Mucosa of stomach (tissue), 1 donor: ENCODE measurements at regions not wholly inside any gene's neighbourhood (a gene's known extent, or its start where the extent isn't known, plus 50 kb on each side); places are given as distances from the start of the nearest gene placed in this dataset.

Experiments used
- H3K27me3 ChIP-seq: one replicate; pipeline ENCODE4 v1.7.0; 2013; ENCODE audit warnings: mild to moderate bottlenecking, low read length; ENCODE audit not compliant: control insufficient read depth, insufficient read depth
- H3K36me3 ChIP-seq: one replicate; pipeline ENCODE4 v1.7.0; 2013; ENCODE audit warnings: low read length; ENCODE audit not compliant: control insufficient read depth, insufficient read depth
- H3K4me1 ChIP-seq: one replicate; pipeline ENCODE4 v1.7.0; 2013; ENCODE audit warnings: mild to moderate bottlenecking, low read length; ENCODE audit not compliant: control insufficient read depth, insufficient read depth
- H3K4me3 ChIP-seq: one replicate; pipeline ENCODE4 v1.7.0; 2013; ENCODE audit warnings: low read length
- H3K9ac ChIP-seq: one replicate; pipeline ENCODE4 v1.7.0; 2013; ENCODE audit warnings: mild to moderate bottlenecking, low read length, moderate library complexity
- H3K9me3 ChIP-seq: one replicate; pipeline ENCODE4 v1.7.0; 2013; ENCODE audit warnings: mild to moderate bottlenecking, low read length, moderate library complexity; ENCODE audit not compliant: control insufficient read depth
- donor health status: Pancreatic carcinoma.

DNA sequence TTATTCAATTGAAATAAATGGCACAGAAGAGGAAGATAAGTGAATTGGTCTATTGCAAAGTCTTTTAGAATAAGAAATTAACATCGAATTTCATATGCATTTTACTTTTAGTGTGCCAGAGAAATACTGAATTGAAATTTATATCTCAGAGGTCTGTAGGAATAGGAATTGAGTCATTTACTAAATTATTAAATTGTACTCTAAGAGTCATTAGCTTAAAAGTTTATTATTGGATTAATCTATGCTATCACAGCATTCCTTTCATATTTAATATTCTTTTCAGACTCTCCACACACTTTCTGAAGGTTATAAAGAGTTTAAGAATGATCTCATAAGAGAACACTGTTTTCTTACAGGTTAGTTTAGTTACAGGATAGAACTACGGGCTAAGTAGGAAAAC is 2711.5 kb downstream of the ARAP2 start:
- Histone ChIP-seq H3K36me3 (no peaks in the 10 kb centered on the region), H3K4me1 (no peaks in the 10 kb centered on the region), H3K9me3 (no peaks in the 10 kb centered on the region), H3K27me3 (no peaks in the 10 kb centered on the region), H3K4me3 (no peak overlapping the region), H3K9ac (no peak overlapping the region)

DNA sequence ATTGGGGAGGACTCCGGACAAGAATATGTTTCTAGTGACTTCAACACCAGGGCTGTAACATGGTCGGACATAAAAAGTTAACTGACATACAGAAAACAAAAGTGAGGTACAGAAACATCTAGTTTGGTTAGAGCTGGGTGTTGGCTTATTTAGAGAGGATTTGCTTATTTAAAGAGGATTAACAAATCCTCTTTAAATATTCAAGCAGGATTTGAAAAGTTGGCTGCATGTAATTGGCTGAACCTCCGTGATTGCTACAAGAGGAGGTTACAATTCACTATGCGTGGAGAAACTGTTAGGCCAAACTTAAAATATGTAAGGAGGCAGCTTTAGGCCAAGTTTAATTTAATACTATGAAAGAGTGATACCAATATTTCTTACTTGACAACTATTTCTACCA is 2707.4 kb downstream of the ARAP2 start:
- Histone ChIP-seq H3K4me1 (no peaks in the 10 kb centered on the region), H3K27me3 (no peaks in the 10 kb centered on the region), H3K9me3 (no peaks in the 10 kb centered on the region), H3K36me3 (no peaks in the 10 kb centered on the region), H3K9ac (no peak overlapping the region), H3K4me3 (no peak overlapping the region)

DNA sequence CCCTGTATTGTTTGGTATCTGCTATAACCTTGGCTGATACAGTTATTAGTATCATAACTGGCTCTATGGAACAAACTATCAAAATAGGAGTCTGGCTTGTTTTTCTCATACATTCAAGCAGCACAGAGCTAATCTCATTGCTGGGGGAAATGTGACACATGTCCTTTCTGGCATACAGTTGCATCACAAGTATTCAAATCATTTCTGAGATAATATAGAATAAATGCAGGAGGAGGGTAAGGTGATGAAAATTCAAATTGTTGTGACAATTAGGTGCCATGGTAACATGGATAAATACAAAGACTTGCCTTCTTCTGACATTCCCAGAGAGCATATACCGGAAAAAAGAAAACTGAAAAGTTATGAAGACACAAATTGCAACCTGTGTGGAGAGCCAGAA is 2706.8 kb downstream of the ARAP2 start:
- no peaks in the 10 kb centered on the region for H3K27me3 ChIP-seq
- no peaks in the 10 kb centered on the region for H3K9me3 ChIP-seq
- no peaks in the 10 kb centered on the region for H3K4me1 ChIP-seq
- H3K9ac ChIP-seq = no peak overlapping the region
- H3K36me3 ChIP-seq = no peaks in the 10 kb centered on the region
- no peak overlapping the region for H3K4me3 ChIP-seq

DNA sequence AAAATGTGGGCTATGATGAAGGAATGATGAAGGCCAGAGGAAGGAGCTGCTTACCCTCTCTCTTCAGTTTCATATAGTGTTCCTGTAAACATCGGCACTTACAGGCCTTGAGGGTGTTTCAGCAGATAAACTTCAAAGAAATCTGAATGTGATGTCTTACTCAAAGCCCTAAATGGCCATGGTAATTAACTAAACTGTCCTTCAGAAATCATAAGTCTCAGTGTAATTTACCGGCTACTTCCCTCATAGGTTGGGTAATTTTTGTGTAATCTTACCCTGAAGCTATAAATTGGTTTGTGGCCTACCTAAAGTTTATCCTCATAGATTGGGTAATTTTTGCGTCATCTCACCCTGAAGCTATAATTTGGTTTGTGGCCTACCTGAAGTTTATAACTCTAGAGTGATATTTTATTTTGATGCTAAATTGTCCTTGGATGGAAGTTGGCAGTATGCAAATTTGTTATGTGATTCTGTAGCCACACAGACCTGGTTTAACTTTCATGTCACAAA is 2700.3 kb downstream of the ARAP2 start:
- Histone ChIP-seq H3K4me1 (no peaks in the 10 kb centered on the region), H3K36me3 (no peaks in the 10 kb centered on the region), H3K9me3 (no peaks in the 10 kb centered on the region), H3K27me3 (no peaks in the 10 kb centered on the region), H3K9ac (no peak overlapping the region), H3K4me3 (no peak overlapping the region)

DNA sequence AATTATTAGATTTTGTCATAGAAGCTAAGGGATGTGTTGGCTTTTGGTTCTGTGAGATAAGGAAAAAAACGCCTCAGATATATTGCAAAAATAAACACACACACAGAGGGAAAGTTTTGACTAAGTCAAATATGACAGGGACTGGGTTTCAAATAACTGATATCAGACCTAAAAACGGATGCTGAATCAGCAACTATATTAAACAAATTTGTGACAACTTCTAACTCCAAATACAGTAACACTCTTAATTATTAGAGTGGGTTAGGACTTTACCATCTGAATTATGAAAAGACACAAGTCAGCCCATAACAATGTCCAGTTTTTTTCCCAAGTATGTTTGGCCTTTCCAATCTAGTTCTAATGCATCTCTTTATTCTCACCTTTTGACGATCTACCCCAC is 2693.1 kb downstream of the ARAP2 start:
- Histone ChIP-seq H3K4me1 (no peaks in the 10 kb centered on the region), H3K4me3 (no peak overlapping the region), H3K9me3 (no peaks in the 10 kb centered on the region), H3K36me3 (no peaks in the 10 kb centered on the region), H3K27me3 (no peaks in the 10 kb centered on the region), H3K9ac (no peak overlapping the region)

DNA sequence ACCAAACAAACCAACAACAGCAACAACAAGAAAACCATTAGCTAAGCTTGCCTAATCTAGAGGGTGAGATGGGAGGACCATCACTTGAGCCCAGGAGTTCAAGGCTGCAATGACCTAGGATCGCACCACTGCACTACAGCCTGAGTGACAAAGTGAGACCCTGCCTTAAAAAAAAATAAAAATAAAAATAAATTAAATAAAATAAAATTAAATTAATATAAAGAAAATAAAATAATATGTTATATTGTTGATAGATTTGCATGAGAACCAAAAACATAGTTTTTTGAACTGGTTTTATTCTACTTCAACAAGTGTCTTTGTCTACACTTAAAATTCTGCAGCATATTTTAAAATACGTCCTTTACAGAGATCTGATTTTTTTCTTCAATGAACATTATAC is 2683.1 kb downstream of the ARAP2 start:
- Histone ChIP-seq H3K9me3 (no peaks in the 10 kb centered on the region), H3K4me1 (no peaks in the 10 kb centered on the region), H3K4me3 (no peak overlapping the region), H3K36me3 (no peaks in the 10 kb centered on the region), H3K9ac (no peak overlapping the region), H3K27me3 (no peaks in the 10 kb centered on the region)

DNA sequence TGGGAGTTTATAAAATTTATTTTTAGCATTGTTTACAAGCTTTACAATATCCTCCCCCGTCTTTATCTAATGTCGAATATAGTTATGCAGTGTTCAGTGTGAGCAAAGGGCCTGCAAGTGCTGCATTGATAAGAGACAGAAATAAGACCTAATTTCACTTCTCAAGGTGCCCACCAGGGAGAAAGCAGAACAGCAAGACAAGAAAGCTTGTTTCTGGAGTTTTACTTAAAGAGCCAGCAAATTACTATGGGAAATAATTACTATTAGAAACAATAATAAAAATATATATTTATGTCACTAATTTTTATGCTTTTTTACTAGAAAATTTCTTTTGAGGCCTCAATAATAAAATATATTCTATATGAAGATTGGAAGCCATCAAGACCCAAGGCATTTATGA is 2677.7 kb downstream of the ARAP2 start:
- H3K27me3 ChIP-seq = no peaks in the 10 kb centered on the region
- no peaks in the 10 kb centered on the region for H3K4me1 ChIP-seq
- H3K9ac ChIP-seq = no peak overlapping the region

DNA sequence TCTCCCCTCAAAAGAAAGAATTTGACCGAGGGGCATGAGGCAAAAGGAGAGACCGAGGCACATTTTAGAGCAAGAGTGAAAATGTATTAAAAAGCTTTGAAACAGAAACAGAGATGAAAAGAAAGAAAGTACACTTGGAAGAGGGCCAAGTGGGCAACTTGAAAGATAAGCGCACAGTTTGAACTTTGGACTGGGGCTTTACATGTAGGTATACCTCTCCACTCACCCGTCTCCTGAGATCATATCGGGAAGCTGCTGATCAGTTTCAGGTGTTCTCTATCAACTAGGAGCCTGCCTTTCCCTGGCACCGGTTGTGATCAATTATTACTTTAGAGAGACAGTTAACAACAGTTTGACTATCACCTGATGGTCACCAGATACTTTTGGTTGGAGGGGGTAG is 2666.5 kb downstream of the ARAP2 start:
- no peaks in the 10 kb centered on the region for H3K4me1 ChIP-seq
- H3K9ac ChIP-seq = no peak overlapping the region
- H3K36me3 ChIP-seq = no peaks in the 10 kb centered on the region
- H3K9me3 ChIP-seq = no peaks in the 10 kb centered on the region
- H3K4me3 ChIP-seq = no peak overlapping the region
- H3K27me3 ChIP-seq = no peaks in the 10 kb centered on the region

More for the DNA sequence above, 2677.7 kb downstream of the ARAP2 start:
- no peaks in the 10 kb centered on the region for H3K36me3 ChIP-seq
- H3K4me3 ChIP-seq = no peak overlapping the region
- H3K9me3 ChIP-seq = no peaks in the 10 kb centered on the region

DNA sequence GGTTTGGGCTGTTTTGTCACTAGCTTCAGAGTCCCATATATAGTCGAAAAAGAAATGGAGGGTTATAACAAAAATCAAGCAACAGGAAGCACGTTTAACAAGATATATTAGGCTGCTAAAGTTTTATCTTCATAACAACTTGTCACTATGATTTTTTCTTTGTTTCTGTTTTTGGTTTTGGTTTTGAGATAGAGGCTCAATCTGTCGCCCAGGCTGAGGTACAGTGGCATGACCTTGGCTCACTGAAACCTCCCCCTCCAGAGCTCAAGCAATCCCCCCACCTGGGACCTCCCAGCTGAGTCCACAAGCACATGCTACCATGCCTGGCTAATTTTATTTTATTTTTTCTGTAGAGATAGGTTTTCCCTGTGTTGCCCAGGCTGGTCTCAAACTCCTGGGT is 2664.4 kb downstream of the ARAP2 start:
- Histone ChIP-seq H3K27me3 (no peaks in the 10 kb centered on the region), H3K4me3 (no peak overlapping the region), H3K4me1 (no peaks in the 10 kb centered on the region), H3K36me3 (no peaks in the 10 kb centered on the region), H3K9ac (no peak overlapping the region), H3K9me3 (no peaks in the 10 kb centered on the region)

DNA sequence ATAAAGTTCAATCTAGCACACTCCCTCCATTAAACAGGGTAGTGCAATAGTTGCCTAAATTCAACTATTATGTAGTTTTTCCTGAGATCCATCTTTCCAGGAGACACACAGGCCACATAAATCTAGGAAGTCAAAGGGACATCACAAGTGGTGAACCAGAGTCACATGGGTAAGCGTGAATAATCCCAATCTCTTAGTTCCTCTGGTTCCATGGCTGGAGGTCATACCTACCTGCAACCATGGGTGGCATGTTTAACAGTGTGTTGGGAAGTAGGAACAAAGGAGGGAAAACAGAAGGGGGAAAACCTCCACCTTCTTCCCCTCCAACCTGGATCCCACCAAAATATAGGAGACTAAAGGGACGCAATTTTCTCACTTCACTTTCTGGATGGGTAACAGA is 2651.6 kb downstream of the ARAP2 start:
- no peaks in the 10 kb centered on the region for H3K27me3 ChIP-seq
- H3K9me3 ChIP-seq = no peaks in the 10 kb centered on the region

DNA sequence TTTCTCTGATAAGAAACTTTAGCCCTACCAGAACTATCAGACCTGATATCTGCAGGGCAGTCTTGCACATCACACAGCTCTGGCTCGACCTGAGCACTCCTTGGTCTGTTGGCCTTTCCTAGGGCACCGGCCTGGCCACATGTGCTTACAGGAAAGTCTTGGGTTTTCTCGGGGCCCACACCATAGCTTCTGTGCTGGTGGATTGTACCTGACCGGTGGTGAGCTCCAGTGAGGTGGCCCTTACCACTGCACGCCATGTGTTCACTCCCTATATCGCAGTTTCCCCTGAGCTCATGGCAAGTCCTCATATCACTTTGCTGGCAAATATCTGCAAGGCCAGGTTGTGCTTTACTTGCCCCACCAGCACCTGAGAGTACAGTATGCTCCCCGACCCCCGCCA is 2637.4 kb downstream of the ARAP2 start:
- H3K4me3 ChIP-seq = no peak overlapping the region
- no peaks in the 10 kb centered on the region for H3K9me3 ChIP-seq
- no peaks in the 10 kb centered on the region for H3K27me3 ChIP-seq
- no peaks in the 10 kb centered on the region for H3K4me1 ChIP-seq
- no peak overlapping the region for H3K9ac ChIP-seq
- H3K36me3 ChIP-seq = no peaks in the 10 kb centered on the region

More for the DNA sequence above, 2651.6 kb downstream of the ARAP2 start:
- Histone ChIP-seq H3K4me1 (no peaks in the 10 kb centered on the region), H3K9ac (no peak overlapping the region), H3K36me3 (no peaks in the 10 kb centered on the region), H3K4me3 (no peak overlapping the region)

DNA sequence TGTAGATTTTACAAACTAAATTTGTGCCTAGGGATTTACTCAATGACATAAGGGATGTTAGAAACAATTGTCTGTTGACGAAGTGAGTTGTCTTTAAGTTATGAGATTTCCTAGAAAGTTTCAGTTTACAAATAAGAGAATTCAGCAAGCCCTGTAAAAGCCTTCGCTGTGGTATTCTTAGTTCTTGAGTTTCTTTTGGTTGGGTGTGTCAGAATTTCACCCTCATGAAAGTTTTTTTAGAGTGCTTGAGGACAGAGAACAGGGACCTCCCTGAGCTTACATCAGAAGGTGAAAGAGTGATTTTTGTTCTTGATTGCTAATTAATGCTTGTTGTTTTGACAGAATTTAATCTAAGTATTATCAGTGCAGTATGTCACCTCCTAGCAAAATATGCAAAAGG is 2628.2 kb downstream of the ARAP2 start:
- no peak overlapping the region for H3K9ac ChIP-seq
- H3K4me1 ChIP-seq = no peaks in the 10 kb centered on the region
- H3K27me3 ChIP-seq = no peaks in the 10 kb centered on the region
- H3K9me3 ChIP-seq = no peaks in the 10 kb centered on the region
- H3K36me3 ChIP-seq = no peaks in the 10 kb centered on the region
- no peak overlapping the region for H3K4me3 ChIP-seq

DNA sequence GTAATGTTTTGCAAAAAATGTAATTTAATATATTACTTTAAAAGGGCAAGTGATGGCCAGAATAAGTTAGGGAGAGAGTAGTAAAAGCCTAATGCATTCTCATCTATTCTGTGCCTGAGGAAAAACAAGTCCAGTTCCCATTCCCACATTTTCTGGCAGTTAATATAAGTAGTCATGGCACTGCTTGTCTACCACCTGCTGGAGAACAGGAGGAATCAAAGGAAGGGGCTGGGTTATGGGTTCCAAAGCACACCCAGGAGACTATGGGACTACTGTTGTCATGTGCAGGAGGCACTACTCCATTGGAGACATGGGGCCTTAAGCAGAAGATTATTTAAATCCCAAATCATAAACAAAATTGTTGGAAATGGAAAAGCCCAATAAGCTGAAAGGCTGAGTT is 2618.6 kb downstream of the ARAP2 start:
- H3K9me3 ChIP-seq = no peaks in the 10 kb centered on the region
- no peaks in the 10 kb centered on the region for H3K4me1 ChIP-seq
- no peak overlapping the region for H3K4me3 ChIP-seq
- H3K27me3 ChIP-seq = no peaks in the 10 kb centered on the region
- no peaks in the 10 kb centered on the region for H3K36me3 ChIP-seq
- no peak overlapping the region for H3K9ac ChIP-seq
